ENCODE measurements at regions not wholly inside any gene's neighbourhood (a gene's known extent, or its start where the extent isn't known, plus 50 kb on each side); places are given as distances from the start of the nearest gene placed in this dataset.

DNA sequence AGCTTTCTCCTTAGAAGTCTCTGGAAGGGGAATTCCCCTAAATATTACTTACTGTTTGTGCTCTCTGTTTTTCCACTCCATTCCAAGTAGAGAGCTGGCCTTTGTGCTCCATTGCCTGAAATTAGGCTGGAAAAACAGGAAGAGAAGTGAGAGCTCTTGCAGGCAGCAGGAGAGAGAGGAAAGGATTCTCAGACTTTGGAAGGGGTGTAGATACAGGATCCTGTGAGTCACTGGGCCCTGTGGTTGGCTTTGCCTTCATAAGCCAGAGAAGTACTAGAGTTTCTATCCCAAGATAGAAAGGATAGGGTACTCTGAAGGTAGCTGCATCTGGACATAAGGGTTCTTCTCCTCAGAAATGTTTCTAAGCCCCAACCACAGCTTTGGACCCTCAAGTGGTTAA, 188.9 kb downstream of the CMPK2 start:
- DNase-seq: no peak

DNA sequence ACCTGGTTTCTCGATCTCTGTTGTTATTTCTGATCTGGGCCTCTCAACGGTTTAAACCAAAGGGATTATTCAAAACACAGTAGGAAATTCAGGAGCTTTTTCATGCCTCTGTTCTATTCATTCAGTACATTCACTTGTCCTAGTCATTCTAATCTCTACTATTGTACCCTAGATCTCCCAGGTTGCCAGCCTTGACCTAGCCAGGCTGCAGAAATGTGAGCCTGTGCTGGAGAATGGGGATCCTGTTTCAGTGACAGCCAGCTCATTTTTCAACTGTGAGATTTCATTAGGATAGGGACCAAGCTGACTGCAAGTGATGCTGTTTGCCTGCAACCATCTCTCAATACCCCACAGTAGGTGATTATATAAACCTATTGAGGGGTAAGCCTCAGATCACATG, 186.2 kb downstream of the CMPK2 start:
- DNase-seq: no peak

DNA sequence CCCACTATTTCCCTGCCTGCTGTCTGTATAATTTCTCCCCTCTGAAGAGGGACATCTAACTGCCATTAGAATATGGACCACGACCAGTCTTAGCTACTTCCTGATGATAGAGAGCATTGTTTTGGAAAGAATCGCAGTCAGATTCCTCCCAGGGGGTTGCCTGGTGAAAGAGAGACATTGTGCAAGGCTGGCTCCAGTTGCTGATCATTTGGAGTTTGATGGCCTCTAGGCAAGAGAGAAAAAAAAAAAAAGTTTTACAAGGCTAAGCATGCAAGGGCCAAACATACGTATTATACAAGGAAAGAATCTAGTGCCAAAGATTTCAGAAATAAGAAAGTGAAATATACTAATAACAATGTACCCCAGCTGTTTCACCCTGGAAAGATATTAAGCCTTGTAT, 182.2 kb downstream of the CMPK2 start:
- DNase-seq: no peak

- no peak for DNase-seq
These were observed 180.3 kb downstream of the CMPK2 start for GRCh38 chr2:6685447-6685846.

GRCh38 chr2:6692056-6692455, 173.7 kb downstream of the CMPK2 start:
- DNase-seq: no peak

DNA sequence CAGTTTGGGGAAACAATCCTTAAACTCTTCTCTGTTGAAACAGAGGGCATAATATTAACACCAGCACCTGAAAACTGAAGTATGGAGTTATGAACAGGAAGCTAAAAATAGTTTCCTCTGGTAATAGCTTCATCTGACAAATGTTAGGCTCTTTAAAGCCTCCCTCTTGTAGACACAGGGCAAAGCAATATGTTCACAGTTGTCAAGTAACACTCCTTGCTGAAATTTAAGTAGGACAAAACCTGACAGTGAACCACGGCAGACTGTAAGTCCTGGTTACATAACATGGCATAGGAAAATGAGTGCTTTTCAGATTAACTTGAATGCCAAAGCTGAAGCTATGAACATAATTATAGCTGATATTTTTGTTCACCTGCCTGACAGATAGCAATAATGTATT, 172.9 kb downstream of the CMPK2 start:
- no peak for DNase-seq

GRCh38 chr2:6694555-6694954, 171.2 kb downstream of the CMPK2 start:
- no peak for DNase-seq

DNA sequence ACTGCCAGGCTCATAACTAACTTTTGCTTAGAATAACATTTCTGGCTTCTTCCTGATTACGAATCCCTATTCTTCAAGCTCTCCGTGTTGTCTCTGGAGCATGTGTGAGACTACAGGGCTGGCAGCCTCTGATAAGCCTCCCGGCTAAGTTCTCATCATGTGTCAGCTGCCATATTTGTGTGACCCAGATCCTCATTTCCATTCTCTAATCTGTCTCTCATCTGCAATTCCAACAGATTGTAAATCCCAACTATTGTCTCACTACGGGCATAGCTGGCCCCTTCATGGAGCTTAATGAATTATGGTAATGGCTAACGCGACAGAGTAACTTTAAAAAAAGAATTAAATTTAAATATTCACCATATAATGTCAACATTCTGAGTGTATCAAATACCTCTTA, 165.4 kb downstream of the CMPK2 start:
- no peak for DNase-seq

DNA sequence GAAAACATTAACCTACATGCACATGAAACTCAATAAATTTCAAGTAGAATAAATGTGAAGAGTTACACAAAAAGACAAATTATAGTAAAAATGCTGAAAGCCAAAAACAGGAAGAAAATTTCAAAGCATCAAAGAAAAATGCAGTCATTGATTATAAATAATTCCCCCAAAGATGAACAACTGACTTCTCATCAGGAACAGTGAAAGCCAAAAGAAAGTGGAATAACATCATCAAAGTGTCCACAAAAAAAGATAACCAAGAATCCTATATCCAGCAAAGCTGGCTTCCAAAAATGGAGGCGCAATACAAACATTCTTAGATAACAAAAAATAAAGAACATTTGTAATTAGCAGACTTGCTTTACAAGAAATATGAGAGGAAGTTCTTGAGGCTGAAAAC, 161.6 kb downstream of the CMPK2 start:
- no peak for DNase-seq

DNA sequence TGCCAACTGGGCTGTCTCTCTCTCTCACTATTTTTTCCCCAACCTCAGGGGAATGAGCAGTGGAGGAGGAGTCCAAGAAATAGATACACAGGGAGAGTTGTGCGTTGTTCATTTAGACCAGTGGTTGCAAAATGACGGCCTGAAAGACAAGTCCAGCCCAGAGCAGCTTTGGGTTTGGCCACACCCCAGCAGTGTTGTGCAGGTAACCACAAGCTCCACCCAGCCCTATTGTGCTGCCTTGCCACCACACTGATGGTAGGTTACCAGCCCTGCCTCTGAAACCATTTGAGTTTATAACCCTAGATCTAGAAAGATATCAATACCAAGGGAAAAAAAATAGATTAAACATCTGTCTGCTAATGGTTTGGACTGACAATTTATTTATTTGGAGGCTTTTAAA, 144.3 kb downstream of the CMPK2 start:
- no peak for DNase-seq

DNA sequence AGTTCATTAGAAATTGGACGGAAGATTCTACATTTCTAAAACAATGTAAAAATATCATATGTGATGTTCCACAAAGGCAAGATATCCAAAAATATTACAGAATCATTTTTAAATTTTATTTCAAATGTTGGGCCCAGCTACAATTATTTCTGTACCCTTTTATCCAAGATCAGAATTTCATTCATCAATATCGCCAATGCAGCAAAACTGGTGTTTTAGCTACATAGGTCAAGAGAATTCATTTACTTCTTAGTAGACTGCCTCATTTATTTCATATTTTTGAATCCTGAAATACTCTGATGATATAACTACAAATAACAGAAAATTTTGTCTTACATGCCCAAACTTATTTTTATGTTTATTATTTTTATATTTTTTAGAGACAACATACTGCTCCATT, 143.1 kb downstream of the CMPK2 start:
- no peak for DNase-seq

- no peak for DNase-seq
These were observed 141.7 kb downstream of the CMPK2 start for GRCh38 chr2:6723865-6724604.

GRCh38 chr2:6724605-6725140, 141.0 kb downstream of the CMPK2 start:
- DNase-seq: no peak

DNA sequence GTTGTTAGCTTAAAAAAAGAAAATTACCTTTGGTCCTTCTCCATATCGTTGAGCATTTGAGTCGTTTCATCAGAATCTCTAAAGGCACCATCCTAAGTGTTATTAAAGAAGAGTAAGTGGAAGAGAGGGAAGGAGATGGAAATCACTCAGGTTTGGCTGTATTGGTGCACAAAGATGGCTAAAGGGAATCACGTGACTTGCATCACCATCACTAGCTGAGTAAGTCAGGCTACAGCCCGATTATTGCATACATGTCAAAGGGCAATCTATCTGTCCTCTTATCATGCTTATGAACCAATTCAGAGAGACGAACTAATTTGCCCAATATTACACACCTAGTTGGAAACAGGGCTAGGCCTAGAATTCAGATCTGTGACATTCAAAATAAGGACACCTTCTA, 137.6 kb downstream of the CMPK2 start:
- no peak for DNase-seq

DNA sequence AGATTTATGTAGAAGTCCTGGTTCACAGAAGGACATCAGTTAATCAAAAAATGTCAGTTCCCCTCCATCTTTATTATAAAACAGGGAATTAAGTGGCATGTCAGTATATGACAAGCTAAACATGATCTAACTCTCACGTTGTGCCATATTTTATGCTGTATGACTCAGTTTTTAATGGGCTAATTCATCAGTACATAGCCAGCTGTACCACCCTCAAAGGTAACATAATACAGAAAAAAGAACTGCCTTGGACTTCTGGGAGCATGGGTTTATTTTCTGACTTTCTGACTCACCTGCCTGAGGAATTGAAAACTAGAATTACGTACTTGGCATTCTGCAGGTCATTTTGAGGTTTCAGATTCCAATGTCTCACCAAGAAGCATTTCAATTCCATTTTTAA, 135.7 kb downstream of the CMPK2 start:
- DNase-seq: no peak

GRCh38 chr2:6730649-6731532, 134.8 kb downstream of the CMPK2 start:
- DNase-seq: no peak

DNA sequence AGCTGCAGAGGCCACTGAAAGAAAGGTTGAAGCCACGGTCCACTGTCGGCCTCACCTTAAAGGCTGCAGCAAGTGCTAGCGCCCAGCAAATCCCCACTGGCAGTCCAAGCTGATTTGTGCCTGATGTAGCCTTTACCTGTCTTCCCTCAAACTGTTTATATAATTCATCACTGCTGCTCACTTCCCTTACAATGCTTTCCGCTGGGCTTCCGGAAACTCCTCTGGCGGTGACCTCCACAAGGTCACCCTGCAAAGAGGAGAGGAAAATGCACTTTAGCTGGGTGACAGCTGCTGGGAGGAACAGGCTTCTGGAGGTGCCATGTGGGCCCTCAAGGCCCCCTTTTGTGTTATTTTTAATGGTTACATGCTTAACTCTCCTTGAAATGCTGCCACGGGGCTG, 126.2 kb downstream of the CMPK2 start:
- no peak for DNase-seq

GRCh38 chr2:6741229-6741628, 124.5 kb downstream of the CMPK2 start:
- DNase-seq: no peak

DNA sequence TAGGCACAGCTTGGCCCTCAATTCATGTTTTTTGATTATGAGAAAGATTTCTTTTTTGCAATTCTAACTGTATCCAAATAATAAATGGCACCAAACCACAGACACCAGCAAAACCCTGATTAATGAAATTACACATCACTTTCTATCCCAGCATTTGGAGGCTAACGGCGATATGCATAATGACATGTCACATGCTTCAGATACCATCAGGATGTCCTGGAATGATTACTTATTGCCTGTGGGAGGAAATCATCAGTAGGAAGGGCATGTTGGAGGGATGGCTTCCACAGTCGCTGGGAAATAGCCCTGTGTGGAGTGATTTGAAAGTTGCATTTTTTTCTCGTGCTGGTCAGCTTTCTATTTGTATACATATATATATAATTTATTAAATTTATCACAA, 121.7 kb downstream of the CMPK2 start:
- DNase-seq: no peak

DNA sequence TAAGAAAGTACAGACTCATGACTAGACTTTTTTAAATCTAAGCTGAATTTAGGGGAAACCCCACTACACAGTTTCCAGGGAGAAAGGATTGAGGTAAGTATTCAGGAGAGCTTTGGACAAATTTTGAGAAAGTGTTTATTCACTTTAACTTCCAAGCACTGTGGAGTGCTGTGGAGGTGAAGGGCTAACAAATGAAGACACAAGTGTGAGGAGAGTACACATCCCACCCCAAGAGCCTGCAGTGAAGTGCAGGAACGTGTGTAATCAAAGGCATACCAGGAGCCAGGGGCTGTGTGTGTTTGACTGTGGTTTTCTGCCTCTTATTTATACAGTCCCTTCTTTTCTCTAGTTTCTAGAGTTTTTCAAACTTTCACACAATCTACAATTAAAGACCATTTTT, 118.3 kb downstream of the CMPK2 start:
- DNase-seq: no peak

DNA sequence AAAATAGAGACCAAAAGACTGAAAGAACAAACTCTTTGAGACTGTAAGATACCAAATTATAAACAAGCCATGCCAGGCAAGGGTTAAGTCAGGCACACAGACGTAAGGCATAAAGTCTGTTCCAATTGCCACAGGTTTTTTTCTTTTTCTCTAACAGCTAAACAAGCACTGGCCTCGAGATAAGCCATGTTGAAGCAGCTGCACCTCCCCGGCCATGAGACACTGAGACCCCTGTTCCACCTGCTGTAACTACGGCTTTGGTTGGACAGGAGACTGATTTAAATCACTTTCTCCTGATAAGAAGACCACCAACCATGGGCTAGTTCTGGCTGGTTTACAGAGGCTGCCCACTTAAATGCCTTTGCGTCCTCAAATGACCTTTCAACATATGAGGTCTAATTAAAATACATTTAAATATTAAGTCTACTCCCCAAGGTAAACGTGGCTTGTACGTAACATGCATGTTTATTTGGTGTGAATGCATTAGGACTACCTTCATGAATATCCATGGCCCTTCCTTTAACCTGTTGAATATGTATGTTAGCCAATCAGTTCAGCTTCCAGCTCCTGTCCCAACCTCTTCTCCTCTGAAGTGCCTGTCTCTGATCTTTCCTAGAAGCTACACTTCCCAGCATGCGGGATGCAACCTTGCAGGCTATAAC, 117.2 kb downstream of the CMPK2 start:
- no peak for DNase-seq

- no peak for DNase-seq
These were observed 115.7 kb downstream of the CMPK2 start for GRCh38 chr2:6749962-6750361.

Data from occipital lobe (tissue), 1 donor.